Kidney (tissue), 13 donors: ENCODE measurements at regions not wholly inside any gene's neighbourhood (a gene's known extent, or its start where the extent isn't known, plus 50 kb on each side); places are given as distances from the start of the nearest gene placed in this dataset.

Source experiments
- DNase-seq, 5 donors: peaks; one replicate each; pipeline ENCODE4 v3.0.0-alpha.2; 2013 to 2020
- FAIRE-seq: peaks from 2 replicates; lab custom pipeline; 2012; peaks lifted over from hg19 to GRCh38; lab: Jason Lieb, UNC
- H3K27ac ChIP-seq, 2 donors: one replicate each; pipeline ENCODE4 v1.7.0; 2013; ENCODE audit warnings: low read depth in 2 of 2, low read length in 2 of 2, inconsistent platforms in 1 of 2
- H3K27me3 ChIP-seq: one replicate; pipeline ENCODE4 v1.7.1; 2013; ENCODE audit warnings: low read length, inconsistent platforms; ENCODE audit not compliant: control insufficient read depth, insufficient read depth
- H3K36me3 ChIP-seq, 3 donors: one replicate each; pipeline versions ENCODE4 v1.7.0 to v1.7.1; 2013; ENCODE audit warnings: low read length in 3 of 3, control low read depth in 1 of 3, inconsistent platforms in 1 of 3; ENCODE audit not compliant: insufficient read depth in 3 of 3, control insufficient read depth in 2 of 3
- H3K4me1 ChIP-seq, 3 donors: one replicate each; pipeline versions ENCODE4 v1.7.0 to v1.7.1; 2013; ENCODE audit warnings: low read length in 3 of 3, inconsistent platforms in 1 of 3, low read depth in 1 of 3; ENCODE audit not compliant: control insufficient read depth in 2 of 3, insufficient read depth in 2 of 3
- H3K4me3 ChIP-seq, 3 donors: one replicate each; pipeline versions ENCODE4 v1.7.0 to v1.8.1; 2013; ENCODE audit warnings: low read length in 3 of 3, control low read depth in 1 of 3, inconsistent platforms in 1 of 3
- H3K9ac ChIP-seq, 3 donors: one replicate each; pipeline versions ENCODE4 v1.7.0 to v1.7.1; 2013; ENCODE audit warnings: low read length in 3 of 3, control low read depth in 1 of 3, inconsistent platforms in 1 of 3
- H3K9me3 ChIP-seq, 3 donors: one replicate each; pipeline versions ENCODE4 v1.7.0 to v1.7.1; 2013; ENCODE audit warnings: low read length in 3 of 3, control low read depth in 1 of 3, inconsistent platforms in 1 of 3; ENCODE audit not compliant: control insufficient read depth in 2 of 3, insufficient read depth in 1 of 3
- intact Hi-C: fragments of 100-400 bp; cut with DNase I; formaldehyde crosslinking; loops from one replicate; pipeline ENCODE4 v1.11.1; 2022
- TF ChIP-seq, protein P1 (sequence below): IDR thresholded peaks from 3 replicates; pipeline ENCODE4 v1.5.1; 2012; ENCODE audit warnings: mild to moderate bottlenecking, moderate library complexity, borderline replicate concordance; ENCODE audit not compliant: insufficient read depth; ENCODE audit errors: extremely low read depth
- donor health status: control.
- donor health status: control.
- donor health status: control.
- donor health status: control.
- donor health status: control.
- donor health status: DM: yes; HTN: yes; CAD: no.
- donor health status: Normal renal cell carcinoma (clear cell type).

DNA sequence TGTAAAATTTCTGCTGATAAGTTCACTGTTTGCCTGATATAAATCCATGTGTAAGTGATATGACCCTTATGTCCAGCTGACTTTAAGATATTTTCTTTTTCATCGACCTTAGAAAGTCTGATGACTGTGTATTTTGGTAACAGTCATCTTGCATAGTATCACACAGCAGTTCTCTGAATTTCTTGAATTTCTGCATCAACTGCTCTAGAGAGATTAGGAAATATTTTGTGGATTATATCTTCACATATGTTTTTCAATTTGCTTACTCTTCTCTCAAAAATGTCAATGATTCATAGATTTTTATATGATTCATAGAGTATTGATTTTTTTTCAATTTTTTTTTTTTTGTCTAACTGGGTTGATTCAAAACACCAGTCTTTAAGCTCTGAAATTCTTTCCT is 945.3 kb downstream of the TRIB2 start:
- no peak for FAIRE-seq
- intact Hi-C loops, result no loop called here

DNA sequence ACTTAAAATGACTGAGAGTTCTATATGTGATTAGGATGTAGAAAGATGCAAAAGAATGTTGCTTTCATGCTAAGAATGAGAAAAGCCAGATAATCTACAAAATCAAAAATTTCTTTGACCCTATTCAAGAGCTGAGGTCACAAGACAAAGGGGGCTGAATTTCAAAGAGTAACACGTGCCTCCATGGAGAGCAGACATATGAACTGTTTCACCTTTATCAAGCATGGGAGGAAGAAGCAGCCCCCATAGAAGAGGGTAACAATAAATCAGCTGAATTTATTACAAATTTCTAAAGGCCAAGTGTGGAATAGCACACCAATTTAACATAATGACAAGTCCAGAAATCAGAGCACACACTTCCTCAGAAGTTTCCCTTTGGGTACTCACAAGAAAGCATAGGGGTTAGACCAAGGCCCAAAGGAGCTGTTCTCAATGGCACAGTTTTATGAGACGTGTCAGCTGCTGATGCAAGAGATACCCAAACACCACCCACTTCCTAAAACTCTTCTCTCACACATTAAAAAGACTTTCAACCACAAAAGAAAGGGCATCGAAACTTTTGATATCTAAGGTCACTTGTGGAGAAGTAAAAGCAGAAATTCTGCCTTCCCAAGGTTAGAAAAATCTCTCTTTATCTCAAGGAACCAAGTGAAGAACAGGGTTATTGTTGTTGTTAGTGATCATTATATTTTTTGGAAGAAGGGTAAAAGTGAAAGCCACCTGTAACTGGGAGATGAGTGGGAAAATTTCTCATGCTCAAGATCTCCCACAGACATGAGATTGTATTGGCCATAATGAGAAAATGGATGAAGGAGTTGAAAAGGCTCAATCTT is 950.1 kb downstream of the TRIB2 start:
- no peak overlapping the region for H3K27ac ChIP-seq
- no peaks in the 10 kb centered on the region for H3K27me3 ChIP-seq
- intact Hi-C loops, result no loop called here
- H3K9me3 ChIP-seq, result peaks cover 0 to 4% (median 0%) of the 10 kb centered on the region in 3 donors
- no peaks in the 10 kb centered on the region for H3K36me3 ChIP-seq
- DNase-seq (no peak), FAIRE-seq (no peak)
- H3K4me3 ChIP-seq, result no peak overlapping the region
- TF ChIP-seq, protein P1, sequence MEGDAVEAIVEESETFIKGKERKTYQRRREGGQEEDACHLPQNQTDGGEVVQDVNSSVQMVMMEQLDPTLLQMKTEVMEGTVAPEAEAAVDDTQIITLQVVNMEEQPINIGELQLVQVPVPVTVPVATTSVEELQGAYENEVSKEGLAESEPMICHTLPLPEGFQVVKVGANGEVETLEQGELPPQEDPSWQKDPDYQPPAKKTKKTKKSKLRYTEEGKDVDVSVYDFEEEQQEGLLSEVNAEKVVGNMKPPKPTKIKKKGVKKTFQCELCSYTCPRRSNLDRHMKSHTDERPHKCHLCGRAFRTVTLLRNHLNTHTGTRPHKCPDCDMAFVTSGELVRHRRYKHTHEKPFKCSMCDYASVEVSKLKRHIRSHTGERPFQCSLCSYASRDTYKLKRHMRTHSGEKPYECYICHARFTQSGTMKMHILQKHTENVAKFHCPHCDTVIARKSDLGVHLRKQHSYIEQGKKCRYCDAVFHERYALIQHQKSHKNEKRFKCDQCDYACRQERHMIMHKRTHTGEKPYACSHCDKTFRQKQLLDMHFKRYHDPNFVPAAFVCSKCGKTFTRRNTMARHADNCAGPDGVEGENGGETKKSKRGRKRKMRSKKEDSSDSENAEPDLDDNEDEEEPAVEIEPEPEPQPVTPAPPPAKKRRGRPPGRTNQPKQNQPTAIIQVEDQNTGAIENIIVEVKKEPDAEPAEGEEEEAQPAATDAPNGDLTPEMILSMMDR, result no peak
- no peaks in the 10 kb centered on the region for H3K4me1 ChIP-seq
- no peak overlapping the region for H3K9ac ChIP-seq

More for the DNA sequence above, 945.3 kb downstream of the TRIB2 start:
- TF ChIP-seq, protein P1, result no peak
- no peaks in the 10 kb centered on the region for H3K4me1 ChIP-seq
- H3K36me3 ChIP-seq, result no peaks in the 10 kb centered on the region
- no peak overlapping the region for H3K9ac ChIP-seq
- H3K9me3 ChIP-seq, result no peaks in the 10 kb centered on the region
- no peaks in the 10 kb centered on the region for H3K27me3 ChIP-seq
- no peak for DNase-seq
- H3K4me3 ChIP-seq, result no peak overlapping the region
- no peak overlapping the region for H3K27ac ChIP-seq

DNA sequence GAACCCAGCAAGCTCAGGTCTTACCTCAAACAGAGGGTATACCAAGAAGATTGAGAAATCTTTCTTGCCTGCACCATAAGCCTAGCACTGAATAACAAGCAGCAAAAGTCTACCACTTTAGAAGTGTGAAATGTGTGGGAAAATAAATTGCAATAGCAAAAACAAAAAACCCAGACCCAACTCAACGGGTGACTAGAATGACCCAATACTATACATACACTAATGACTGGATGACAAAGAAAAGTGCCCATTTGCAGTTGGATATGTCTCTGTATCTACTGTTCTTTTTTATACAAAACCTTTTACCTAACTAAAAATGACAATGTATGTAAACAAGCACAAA is 950.6 kb downstream of the TRIB2 start:
- Histone ChIP-seq H3K9ac (no peak overlapping the region), H3K9me3 (peaks cover 0 to 4% (median 0%) of the 10 kb centered on the region in 3 donors), H3K27ac (no peak overlapping the region), H3K27me3 (no peaks in the 10 kb centered on the region), H3K36me3 (no peaks in the 10 kb centered on the region), H3K4me1 (no peaks in the 10 kb centered on the region), H3K4me3 (no peak overlapping the region)
- FAIRE-seq, result no peak
- DNase-seq, result no peak
- TF ChIP-seq, protein P1, result no peak
- intact Hi-C loops, result no loop called here
